H1 (cell line): ENCODE measurements at regions not wholly inside any gene's neighbourhood (a gene's known extent, or its start where the extent isn't known, plus 50 kb on each side); places are given as distances from the start of the nearest gene placed in this dataset.

Experiments
- ASH2L ChIP-seq: fragments of 200-600, 300-600 bp; sonication (generic); IDR thresholded peaks from one replicate; pipeline ENCODE4 v1.7.1; 2017; ENCODE audit warnings: low read length
- CTCF ChIP-seq, 3 experiments: IDR thresholded peaks; 1 replicate in 2 of 3; 2 replicates in 1 of 3; pipeline versions ENCODE4 v1.5.1 to v1.6.1; 2011; ENCODE audit warnings: low read length in 3 of 3, mild to moderate bottlenecking in 3 of 3, inconsistent platforms in 2 of 3, low read depth in 1 of 3, moderate library complexity in 1 of 3; ENCODE audit not compliant: insufficient read depth in 1 of 3; ENCODE audit errors: control extremely low read depth in 1 of 3
- JUN ChIP-seq: IDR thresholded peaks from 2 replicates; pipeline ENCODE4 v1.6.1; 2011; ENCODE audit warnings: low read depth, mild to moderate bottlenecking, improper control_type of control experiment, low read length
- KDM1A ChIP-seq: fragments of 200-600, 300-600 bp; sonication (generic); IDR thresholded peaks from 2 replicates; pipeline ENCODE4 v1.7.1; 2016; ENCODE audit warnings: mild to moderate bottlenecking, low read length, borderline replicate concordance
- MAFK ChIP-seq: IDR thresholded peaks from 2 replicates; pipeline ENCODE4 v1.6.1; 2012; ENCODE audit warnings: low read depth, mild to moderate bottlenecking, improper control_type of control experiment, low read length
- POLR2A ChIP-seq, 2 experiments: IDR thresholded peaks; 1 replicate in 1 of 2; 2 replicates in 1 of 2; pipeline ENCODE4 v1.6.1; 2011; ENCODE audit warnings: low read depth in 2 of 2, low read length in 2 of 2, mild to moderate bottlenecking in 2 of 2; ENCODE audit errors: control extremely low read depth in 1 of 2
- YY1 ChIP-seq: IDR thresholded peaks from 2 replicates; pipeline ENCODE4 v1.6.1; 2011; ENCODE audit warnings: low read depth, mild to moderate bottlenecking, low read length

GRCh38 chr7:12470930-12471329, 67.3 kb upstream of the VWDE start:
- TF ChIP-seq KDM1A (no peak), CTCF (IDR thresholded peaks at IDR 0.05; ENCODE audit: control extremely low read depth in 1 of 3, insufficient read depth in 1 of 3, low read depth in 1 of 3, low read length in 3 of 3) (no peak), ASH2L (no peak), YY1 (no peak), JUN (no peak), POLR2A (IDR thresholded peaks at IDR 0.05; ENCODE audit: control extremely low read depth in 1 of 2, low read depth in 2 of 2, low read length in 2 of 2) (no peak), MAFK (no peak)
